ENCODE measurements at regions not wholly inside any gene's neighbourhood (a gene's known extent, or its start where the extent isn't known, plus 50 kb on each side); places are given as distances from the start of the nearest gene placed in this dataset.

- H3K36me3 ChIP-seq (ENCODE audit: insufficient read depth, low read length, poor library complexity, severe bottlenecking): no peaks in the 10 kb centered on the region
- H3K4me3 ChIP-seq (ENCODE audit: low read depth, low read length, poor library complexity, severe bottlenecking): no peak overlapping the region
- no peak overlapping the region for H3K27ac ChIP-seq (ENCODE audit: low read depth, low read length, poor library complexity, severe bottlenecking)
- intact Hi-C loops (cut with micrococcal nuclease; ENCODE audit: unreplicated experiment): no loop called here
- ChIA-PET POLR2A (ENCODE audit: low non-redundant PET) (no interaction called here), CTCF (no interaction called here)
- no peak for TF ChIP-seq EZH2 (IDR thresholded peaks at IDR 0.05; ENCODE audit: borderline replicate concordance, low read depth, low read length, poor library complexity, severe bottlenecking)
- TF ChIP-seq CTCF (conservative IDR thresholded peaks at IDR 0.05; ENCODE audit: low read depth, low read length): no peak
- no peaks in the 10 kb centered on the region for H3K4me1 ChIP-seq (ENCODE audit: insufficient read depth, low read length, poor library complexity, severe bottlenecking)
- H3K9me3 ChIP-seq (ENCODE audit: low read depth, low read length, poor library complexity, severe bottlenecking): no peaks in the 10 kb centered on the region
- H3K27me3 ChIP-seq (replicated peaks; ENCODE audit: insufficient read depth, low read depth, low read length, poor library complexity): no peaks in the 10 kb centered on the region
- BruUV-seq (replicated peaks): no TSS peak
- DNase-seq (ENCODE audit: low spot score): no peak
These were observed 395.3 kb downstream of the TUSC1 start for GRCh38 chr9:25282946-25283345.

- H3K4me3 ChIP-seq (ENCODE audit: low read depth, low read length, poor library complexity, severe bottlenecking): no peak overlapping the region
- intact Hi-C loops (cut with micrococcal nuclease; ENCODE audit: unreplicated experiment): no loop called here
- ChIA-PET CTCF (no interaction called here), POLR2A (ENCODE audit: low non-redundant PET) (no interaction called here)
- DNase-seq (ENCODE audit: low spot score): no peak
- no TSS peak for BruUV-seq (replicated peaks)
- H3K27me3 ChIP-seq (replicated peaks; ENCODE audit: insufficient read depth, low read depth, low read length, poor library complexity): no peaks in the 10 kb centered on the region
- H3K9me3 ChIP-seq (ENCODE audit: low read depth, low read length, poor library complexity, severe bottlenecking): no peaks in the 10 kb centered on the region
- no peaks in the 10 kb centered on the region for H3K4me1 ChIP-seq (ENCODE audit: insufficient read depth, low read length, poor library complexity, severe bottlenecking)
- no peak for TF ChIP-seq EZH2 (IDR thresholded peaks at IDR 0.05; ENCODE audit: borderline replicate concordance, low read depth, low read length, poor library complexity, severe bottlenecking)
- no peak for TF ChIP-seq CTCF (conservative IDR thresholded peaks at IDR 0.05; ENCODE audit: low read depth, low read length)
- no peaks in the 10 kb centered on the region for H3K36me3 ChIP-seq (ENCODE audit: insufficient read depth, low read length, poor library complexity, severe bottlenecking)
- H3K27ac ChIP-seq (ENCODE audit: low read depth, low read length, poor library complexity, severe bottlenecking): no peak overlapping the region
These were observed 416.8 kb downstream of the TUSC1 start for GRCh38 chr9:25261445-25261844.

GRCh38 chr9:25260046-25260445, 418.2 kb downstream of the TUSC1 start:
- Histone ChIP-seq H3K36me3 (ENCODE audit: insufficient read depth, low read length, poor library complexity, severe bottlenecking) (no peaks in the 10 kb centered on the region), H3K9me3 (ENCODE audit: low read depth, low read length, poor library complexity, severe bottlenecking) (no peaks in the 10 kb centered on the region), H3K4me3 (ENCODE audit: low read depth, low read length, poor library complexity, severe bottlenecking) (no peak overlapping the region), H3K4me1 (ENCODE audit: insufficient read depth, low read length, poor library complexity, severe bottlenecking) (no peaks in the 10 kb centered on the region), H3K27ac (ENCODE audit: low read depth, low read length, poor library complexity, severe bottlenecking) (no peak overlapping the region), H3K27me3 (replicated peaks; ENCODE audit: insufficient read depth, low read depth, low read length, poor library complexity) (no peaks in the 10 kb centered on the region)
- intact Hi-C loops (cut with micrococcal nuclease; ENCODE audit: unreplicated experiment): no loop called here
- POLR2A ChIA-PET (ENCODE audit: low non-redundant PET): no interaction called here
- no TSS peak for BruUV-seq (replicated peaks)
- CTCF ChIA-PET: no interaction called here
- DNase-seq (ENCODE audit: low spot score): no peak
- no peak for TF ChIP-seq EZH2 (IDR thresholded peaks at IDR 0.05; ENCODE audit: borderline replicate concordance, low read depth, low read length, poor library complexity, severe bottlenecking)
- TF ChIP-seq CTCF (conservative IDR thresholded peaks at IDR 0.05; ENCODE audit: low read depth, low read length): no peak

Measured in A673 (cell line).